Breast epithelium (tissue), 3 donors: ENCODE measurements at regions not wholly inside any gene's neighbourhood (a gene's known extent, or its start where the extent isn't known, plus 50 kb on each side); places are given as distances from the start of the nearest gene placed in this dataset.

Experiments used
- POLR2A ChIP-seq: fragments of 450-650 bp; IDR thresholded peaks from one replicate; pipeline ENCODE4 v1.6.1; 2016; ENCODE audit warnings: antibody characterized with exemption, mild to moderate bottlenecking, moderate library complexity
- POLR2AphosphoS5 ChIP-seq, 3 donors: sonication (generic); formaldehyde crosslinking; IDR thresholded peaks; one replicate each; pipeline ENCODE4 v1.6.1; 2017; ENCODE audit warnings: antibody characterized with exemption in 3 of 3
- TF ChIP-seq, protein P1 (sequence below), 3 donors: fragments of 450-650 bp; IDR thresholded peaks; one replicate each; pipeline ENCODE4 v1.5.1; 2016 to 2017; ENCODE audit warnings: antibody characterized with exemption in 3 of 3, mild to moderate bottlenecking in 3 of 3, moderate library complexity in 3 of 3

DNA sequence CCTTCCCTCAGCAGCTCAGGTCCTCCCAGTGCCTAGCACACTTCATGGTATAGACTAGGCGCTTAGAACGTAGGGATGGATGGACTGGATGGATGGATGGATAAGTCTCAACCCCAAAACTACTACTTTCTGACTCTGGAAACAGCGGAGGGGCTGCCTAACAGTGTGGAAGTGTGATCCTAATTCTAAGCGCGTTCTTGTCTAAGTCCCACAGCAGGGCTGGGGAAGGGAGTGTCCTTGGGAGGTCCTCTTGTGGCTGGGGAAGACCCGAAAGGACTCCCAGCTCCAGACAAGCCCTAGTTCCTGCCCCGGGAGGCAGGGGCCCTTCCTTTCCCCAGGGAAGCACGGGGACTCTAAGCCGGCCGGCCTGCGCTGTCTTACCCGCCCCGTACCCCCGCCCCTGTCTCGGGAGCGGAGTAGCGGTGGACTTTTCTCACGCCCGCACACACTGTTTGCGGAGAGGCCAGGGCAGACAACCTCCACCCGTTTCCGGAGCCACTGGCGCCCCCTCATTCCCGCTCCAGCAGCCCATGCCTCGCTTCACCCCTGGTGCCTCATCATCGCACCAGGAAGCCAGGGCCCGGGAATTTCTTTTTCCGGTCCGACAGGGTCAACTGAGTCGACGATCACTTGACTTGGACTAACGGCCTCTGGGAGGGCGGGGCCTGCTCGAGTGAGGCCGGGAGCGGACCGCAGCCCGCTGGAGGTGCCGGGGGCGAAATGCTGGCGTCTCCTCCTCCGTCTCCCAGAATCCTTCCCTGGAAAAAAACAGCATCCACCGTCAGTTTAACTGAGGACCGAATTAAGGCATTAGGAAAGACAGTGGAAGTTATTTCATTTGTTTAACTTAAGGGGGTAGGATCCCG, 133.3 kb downstream of the TBC1D2B start:
- TF ChIP-seq POLR2A (no peak), POLR2AphosphoS5 (IDR thresholded peaks at IDR 0.05) (no peak)
- TF ChIP-seq, protein P1, sequence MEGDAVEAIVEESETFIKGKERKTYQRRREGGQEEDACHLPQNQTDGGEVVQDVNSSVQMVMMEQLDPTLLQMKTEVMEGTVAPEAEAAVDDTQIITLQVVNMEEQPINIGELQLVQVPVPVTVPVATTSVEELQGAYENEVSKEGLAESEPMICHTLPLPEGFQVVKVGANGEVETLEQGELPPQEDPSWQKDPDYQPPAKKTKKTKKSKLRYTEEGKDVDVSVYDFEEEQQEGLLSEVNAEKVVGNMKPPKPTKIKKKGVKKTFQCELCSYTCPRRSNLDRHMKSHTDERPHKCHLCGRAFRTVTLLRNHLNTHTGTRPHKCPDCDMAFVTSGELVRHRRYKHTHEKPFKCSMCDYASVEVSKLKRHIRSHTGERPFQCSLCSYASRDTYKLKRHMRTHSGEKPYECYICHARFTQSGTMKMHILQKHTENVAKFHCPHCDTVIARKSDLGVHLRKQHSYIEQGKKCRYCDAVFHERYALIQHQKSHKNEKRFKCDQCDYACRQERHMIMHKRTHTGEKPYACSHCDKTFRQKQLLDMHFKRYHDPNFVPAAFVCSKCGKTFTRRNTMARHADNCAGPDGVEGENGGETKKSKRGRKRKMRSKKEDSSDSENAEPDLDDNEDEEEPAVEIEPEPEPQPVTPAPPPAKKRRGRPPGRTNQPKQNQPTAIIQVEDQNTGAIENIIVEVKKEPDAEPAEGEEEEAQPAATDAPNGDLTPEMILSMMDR (IDR thresholded peaks at IDR 0.05), result no peak
